GM23338 (cell line): ENCODE measurements at regions not wholly inside any gene's neighbourhood (a gene's known extent, or its start where the extent isn't known, plus 50 kb on each side); places are given as distances from the start of the nearest gene placed in this dataset.

Experiments used
- ATAC-seq: fragments of 200-7000 bp; cut with Tn5 transposase; 3 replicates; pipeline ENCODE4 v1.9.1; 2020
- DNase-seq: peaks from one replicate; pipeline ENCODE4 v3.0.0-alpha.2; 2015; ENCODE audit warnings: low spot score
- H2AFZ ChIP-seq: fragments of 200-600 bp; sonication (generic); 2 replicates; pipeline ENCODE4 v1.8.0; 2016; ENCODE audit warnings: antibody characterized with exemption, mild to moderate bottlenecking, moderate library complexity
- H3F3A ChIP-seq: fragments of 200-600 bp; sonication (generic); replicated peaks from 2 replicates; pipeline ENCODE4 v1.8.0; 2017; ENCODE audit warnings: antibody characterized with exemption, mixed run types, low read depth
- H3K27ac ChIP-seq: fragments of 200-600 bp; sonication (generic); 2 replicates; pipeline ENCODE4 v1.6.1; 2016; ENCODE audit warnings: low read depth
- H3K27me3 ChIP-seq: fragments of 200-600 bp; sonication (generic); 2 replicates; pipeline ENCODE4 v1.8.0; 2016; ENCODE audit warnings: mild to moderate bottlenecking, mixed run types, moderate library complexity; ENCODE audit not compliant: insufficient read depth
- H3K36me3 ChIP-seq: fragments of 200-600 bp; sonication (generic); 2 replicates; pipeline ENCODE4 v1.8.0; 2016; ENCODE audit warnings: mild to moderate bottlenecking; ENCODE audit not compliant: insufficient read depth
- H3K4me1 ChIP-seq: fragments of 200-600 bp; sonication (generic); 2 replicates; pipeline ENCODE4 v1.8.0; 2016; ENCODE audit warnings: mild to moderate bottlenecking, moderate library complexity; ENCODE audit not compliant: insufficient read depth
- H3K4me2 ChIP-seq: fragments of 200-600 bp; sonication (generic); 2 replicates; pipeline ENCODE4 v1.7.1; 2017; ENCODE audit warnings: mixed run types
- H3K4me3 ChIP-seq: fragments of 200-600 bp; sonication (generic); 2 replicates; pipeline ENCODE4 v1.6.1; 2016; ENCODE audit warnings: mixed run types
- H3K79me2 ChIP-seq: fragments of 200-600 bp; sonication (generic); replicated peaks from 2 replicates; pipeline ENCODE4 v1.8.0; 2017; ENCODE audit warnings: mild to moderate bottlenecking; ENCODE audit not compliant: insufficient read depth
- H3K9me2 ChIP-seq: fragments of 200-600 bp; sonication (generic); 2 replicates; pipeline ENCODE4 v1.8.0; 2017; ENCODE audit not compliant: insufficient read depth
- H4K20me1 ChIP-seq: fragments of 200-600 bp; sonication (generic); replicated peaks from 2 replicates; pipeline ENCODE4 v1.8.0; 2017; ENCODE audit warnings: mild to moderate bottlenecking; ENCODE audit not compliant: insufficient read depth
- H3K27ac Mint-ChIP-seq: 2 replicates; pipeline ENCODE4 v1.8.0; 2020; ENCODE audit warnings: inconsistent platforms, mild to moderate bottlenecking, moderate library complexity, mixed read lengths
- H3K27me3 Mint-ChIP-seq: 3 replicates; pipeline ENCODE4 v1.8.0; 2022; ENCODE audit warnings: low read depth, mild to moderate bottlenecking, moderate library complexity, mixed read lengths, inconsistent platforms; ENCODE audit not compliant: insufficient read depth, poor library complexity
- H3K36me3 Mint-ChIP-seq: 3 replicates; pipeline ENCODE4 v1.8.0; 2021; ENCODE audit warnings: low read depth, mild to moderate bottlenecking, inconsistent platforms, moderate library complexity, mixed read lengths
- H3K4me1 Mint-ChIP-seq: 3 replicates; pipeline ENCODE4 v1.8.0; 2020; ENCODE audit warnings: mild to moderate bottlenecking, inconsistent platforms, mixed read lengths
- H3K4me3 Mint-ChIP-seq: 3 replicates; pipeline ENCODE4 v1.8.0; 2021; ENCODE audit warnings: moderate library complexity, mild to moderate bottlenecking, inconsistent platforms, mixed read lengths
- H3K9me3 Mint-ChIP-seq: 3 replicates; pipeline ENCODE4 v1.8.0; 2020; ENCODE audit warnings: moderate library complexity, mild to moderate bottlenecking, inconsistent platforms, mixed read lengths
- CREB1 ChIP-seq: fragments of 250-450 bp; sonication (Bioruptor Pico); IDR thresholded peaks from 2 replicates; pipeline ENCODE4 v1.5.0; 2020; ENCODE audit warnings: low read depth, mild to moderate bottlenecking, moderate library complexity
- CTCF ChIP-seq, 2 experiments: fragments of 200-600 bp in 1 of 2; sonication (generic) in 1 of 2; conservative IDR thresholded peaks; 2 replicates each; pipeline versions ENCODE4 v1.5.1 to v1.6.1; 2016 to 2017; ENCODE audit warnings: antibody characterized with exemption in 2 of 2, low read depth in 2 of 2, mild to moderate bottlenecking in 2 of 2, moderate library complexity in 1 of 2
- ETS1 ChIP-seq: IDR thresholded peaks from 2 replicates; pipeline ENCODE4 v1.6.1; 2016; ENCODE audit warnings: antibody characterized with exemption
- EZH2 ChIP-seq: fragments of 200-600 bp; sonication (generic); IDR thresholded peaks from one replicate; pipeline ENCODE4 v1.8.0; 2017; ENCODE audit warnings: antibody characterized with exemption, mild to moderate bottlenecking, low read depth; ENCODE audit not compliant: unreplicated experiment
- EZH2phosphoT487 ChIP-seq: fragments of 200-600 bp; sonication (generic); IDR thresholded peaks from one replicate; pipeline ENCODE4 v1.8.1; 2018; ENCODE audit warnings: antibody characterized with exemption; ENCODE audit not compliant: unreplicated experiment
- JUNB ChIP-seq: IDR thresholded peaks from one replicate; pipeline ENCODE4 v1.6.1; 2016; ENCODE audit warnings: antibody characterized with exemption; ENCODE audit not compliant: unreplicated experiment
- NANOG ChIP-seq: IDR thresholded peaks from 2 replicates; pipeline ENCODE4 v1.6.1; 2016; ENCODE audit warnings: antibody characterized with exemption, borderline replicate concordance
- POLR2AphosphoS5 ChIP-seq: IDR thresholded peaks from 2 replicates; pipeline ENCODE4 v1.6.1; 2016; ENCODE audit warnings: antibody characterized with exemption, low read depth
- REST ChIP-seq: IDR thresholded peaks from one replicate; pipeline ENCODE4 v1.6.1; 2018; ENCODE audit warnings: antibody characterized with exemption; ENCODE audit not compliant: unreplicated experiment
- STAT1 ChIP-seq: IDR thresholded peaks from one replicate; pipeline ENCODE4 v1.6.1; 2016; ENCODE audit warnings: antibody characterized with exemption; ENCODE audit not compliant: unreplicated experiment
- ZNF114 ChIP-seq: fragments of 250-450 bp; sonication (Bioruptor Pico); IDR thresholded peaks from 2 replicates; pipeline ENCODE4 v1.5.0; 2020; ENCODE audit warnings: mild to moderate bottlenecking, moderate library complexity
- ZNF331 ChIP-seq: fragments of 250-450 bp; sonication (Bioruptor Pico); IDR thresholded peaks from 2 replicates; pipeline ENCODE4 v1.5.0; 2020; ENCODE audit warnings: low read depth, mild to moderate bottlenecking, moderate library complexity

GRCh38 chr4:125702406-125702805 is 387.7 kb downstream of the FAT4 start (continued):
- TF ChIP-seq EZH2phosphoT487 (no peak), EZH2 (no peak), STAT1 (no peak), NANOG (no peak)

- no peak for DNase-seq
- Mint-ChIP-seq H3K4me1 (peaks cover 3% of the 10 kb centered on the region; the same call in 2 of the 3 replicates), H3K36me3 (no peaks in the 10 kb centered on the region), H3K27me3 (no peaks in the 10 kb centered on the region), H3K27ac (no peak overlapping the region), H3K4me3 (no peak overlapping the region), H3K9me3 (peaks cover 4% of the 10 kb centered on the region; the same call in 1 of the 3 replicates)
- Histone ChIP-seq H3K27me3 (no peaks in the 10 kb centered on the region), H3F3A (no peaks in the 10 kb centered on the region), H3K4me2 (no peak overlapping the region), H3K4me3 (no peak overlapping the region), H3K27ac (no peak overlapping the region), H2AFZ (peak overlapping the region; percentile 49; the same call in 1 of the 2 replicates), H3K4me1 (0 out of 2 replicates have a peak, but pooled peaks cover 1% of the 10 kb centered on the region), H3K9me2 (no peaks in the 10 kb centered on the region), H4K20me1 (no peaks in the 10 kb centered on the region), H3K36me3 (no peaks in the 10 kb centered on the region), H3K79me2 (no peaks in the 10 kb centered on the region)
- TF ChIP-seq ETS1 (no peak), EZH2 (no peak), STAT1 (no peak), ZNF114 (no peak), ZNF331 (CRISPR knock-in tag) (no peak), NANOG (no peak), POLR2AphosphoS5 (no peak), CTCF (conservative IDR thresholded peaks at IDR 0.05; ENCODE audit: low read depth in 2 of 2) (no peak), JUNB (no peak), CREB1 (CRISPR knock-in tag) (no peak)
- no peak for ATAC-seq
Measured at GRCh38 chr4:125703443-125703842, 388.7 kb downstream of the FAT4 start.

- Histone ChIP-seq H3F3A (no peaks in the 10 kb centered on the region), H3K4me3 (no peak overlapping the region), H3K36me3 (no peaks in the 10 kb centered on the region), H3K4me2 (no peak overlapping the region), H4K20me1 (no peaks in the 10 kb centered on the region), H3K27ac (no peak overlapping the region), H3K4me1 (peaks cover 14% of the 10 kb centered on the region; the same call in 1 of the 2 replicates), H3K79me2 (no peaks in the 10 kb centered on the region), H2AFZ (no peak overlapping the region), H3K27me3 (no peaks in the 10 kb centered on the region), H3K9me2 (no peaks in the 10 kb centered on the region)
- no peak for ATAC-seq
- H3K4me3 Mint-ChIP-seq, result no peak overlapping the region
- peak; percentile 55 for DNase-seq
- no peaks in the 10 kb centered on the region for H3K27me3 Mint-ChIP-seq
- peaks cover 8% of the 10 kb centered on the region; the same call in 2 of the 3 replicates for H3K4me1 Mint-ChIP-seq
- TF ChIP-seq NANOG, result no peak
- no peak for TF ChIP-seq ZNF114
- TF ChIP-seq ZNF331 (CRISPR knock-in tag), result no peak
- no peak for TF ChIP-seq ETS1
- TF ChIP-seq EZH2phosphoT487, result no peak
- no peak for TF ChIP-seq STAT1
- TF ChIP-seq REST, result no peak
- TF ChIP-seq POLR2AphosphoS5, result no peak
- TF ChIP-seq EZH2, result no peak
- no peak for TF ChIP-seq CTCF (conservative IDR thresholded peaks at IDR 0.05; ENCODE audit: low read depth in 2 of 2)
- no peak overlapping the region for H3K27ac Mint-ChIP-seq
- H3K36me3 Mint-ChIP-seq, result no peaks in the 10 kb centered on the region
- no peaks in the 10 kb centered on the region for H3K9me3 Mint-ChIP-seq
Measured at GRCh38 chr4:125704726-125705125, 390.0 kb downstream of the FAT4 start.
